ENCODE measurements at regions not wholly inside any gene's neighbourhood (a gene's known extent, or its start where the extent isn't known, plus 50 kb on each side); places are given as distances from the start of the nearest gene placed in this dataset.

DNA sequence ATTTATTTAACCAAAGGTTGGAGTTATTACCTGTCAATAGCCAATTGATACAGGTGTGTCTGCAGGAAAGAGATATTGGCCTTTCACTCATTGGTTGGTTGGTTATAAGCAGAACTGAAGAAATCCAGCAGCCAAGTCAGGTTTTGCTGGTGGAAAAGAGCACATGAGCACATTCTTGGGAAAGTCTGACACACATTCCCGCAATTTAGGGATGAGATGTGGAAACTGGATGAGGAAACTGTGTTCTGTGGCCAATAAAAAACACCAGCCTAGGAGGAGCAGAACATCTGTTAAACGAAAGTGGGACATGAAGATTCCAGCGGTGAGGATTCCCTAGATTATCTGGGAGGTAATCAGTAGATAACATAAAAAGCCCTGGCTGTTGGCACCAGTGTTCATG, 567.4 kb upstream of the CPEB2 start:
- Histone ChIP-seq H3K4me1 (ENCODE audit: control insufficient read depth, extremely low read depth, insufficient read depth, low read length) (no peaks in the 10 kb centered on the region), H3K9me1 (ENCODE audit: control insufficient read depth, extremely low read depth, insufficient read depth, low read length) (no peaks in the 10 kb centered on the region), H3K79me2 (ENCODE audit: control insufficient read depth, insufficient read depth, low read length) (no peaks in the 10 kb centered on the region), H4K20me1 (ENCODE audit: control insufficient read depth, extremely low read depth, insufficient read depth, low read length) (no peaks in the 10 kb centered on the region), H3K36me3 (ENCODE audit: control insufficient read depth in 2 of 2, extremely low read depth in 1 of 2, insufficient read depth in 2 of 2, low read length in 2 of 2) (no peaks in the 10 kb centered on the region), H3K27me3 (ENCODE audit: control insufficient read depth, extremely low read depth, insufficient read depth, low read length) (no peaks in the 10 kb centered on the region), H3K4me3 (ENCODE audit: control insufficient read depth in 2 of 3, extremely low read depth in 1 of 3, insufficient read depth in 2 of 3, low read depth in 1 of 3, low read length in 3 of 3) (no peak overlapping the region), H3K27ac (ENCODE audit: control insufficient read depth, insufficient read depth, low read length) (no peak overlapping the region), H2AFZ (ENCODE audit: control insufficient read depth, low read length) (no peak overlapping the region), H3K9me3 (ENCODE audit: control insufficient read depth, low read depth, low read length) (no peaks in the 10 kb centered on the region), H3K4me2 (ENCODE audit: control insufficient read depth, extremely low read depth, insufficient read depth, low read depth, low read length) (no peak overlapping the region), H3K9ac (ENCODE audit: control insufficient read depth, extremely low read depth, insufficient read depth, low read length) (no peak overlapping the region)
- dilution Hi-C loops (cut with MboI; ENCODE audit: extremely low pct_ligation_motif_present, low sequenced_read_pairs) = no loop called here
- DNase-seq (ENCODE audit: low read depth, low spot score) (no peak), FAIRE-seq (no peak)
- TF ChIP-seq EZH2 (IDR thresholded peaks at IDR 0.05; ENCODE audit: low read length) = no peak
- TF ChIP-seq CTCF (optimal IDR thresholded peaks at IDR 0.05 in 1 of 3, IDR thresholded peaks at IDR 0.05 in 1 of 3, conservative IDR thresholded peaks at IDR 0.05 in 1 of 3; ENCODE audit: extremely low read depth in 1 of 3, insufficient read depth in 2 of 3, low read length in 3 of 3) = no peak

GRCh38 chr4:14441561-14441960, 560.7 kb upstream of the CPEB2 start:
- Histone ChIP-seq H3K27me3 (ENCODE audit: control insufficient read depth, extremely low read depth, insufficient read depth, low read length) (no peaks in the 10 kb centered on the region), H3K9me1 (ENCODE audit: control insufficient read depth, extremely low read depth, insufficient read depth, low read length) (no peaks in the 10 kb centered on the region), H3K4me2 (ENCODE audit: control insufficient read depth, extremely low read depth, insufficient read depth, low read depth, low read length) (no peak overlapping the region), H3K36me3 (ENCODE audit: control insufficient read depth in 2 of 2, extremely low read depth in 1 of 2, insufficient read depth in 2 of 2, low read length in 2 of 2) (no peaks in the 10 kb centered on the region), H3K4me3 (ENCODE audit: control insufficient read depth in 2 of 3, extremely low read depth in 1 of 3, insufficient read depth in 2 of 3, low read depth in 1 of 3, low read length in 3 of 3) (no peak overlapping the region), H4K20me1 (ENCODE audit: control insufficient read depth, extremely low read depth, insufficient read depth, low read length) (no peaks in the 10 kb centered on the region), H2AFZ (ENCODE audit: control insufficient read depth, low read length) (no peak overlapping the region), H3K4me1 (ENCODE audit: control insufficient read depth, extremely low read depth, insufficient read depth, low read length) (peaks cover 15% of the 10 kb centered on the region), H3K79me2 (ENCODE audit: control insufficient read depth, insufficient read depth, low read length) (no peaks in the 10 kb centered on the region), H3K9ac (ENCODE audit: control insufficient read depth, extremely low read depth, insufficient read depth, low read length) (no peak overlapping the region), H3K9me3 (ENCODE audit: control insufficient read depth, low read depth, low read length) (no peaks in the 10 kb centered on the region), H3K27ac (ENCODE audit: control insufficient read depth, insufficient read depth, low read length) (no peak overlapping the region)
- dilution Hi-C loops (cut with MboI; ENCODE audit: extremely low pct_ligation_motif_present, low sequenced_read_pairs) = no loop called here
- TF ChIP-seq EZH2 (IDR thresholded peaks at IDR 0.05; ENCODE audit: low read length) (no peak), CTCF (optimal IDR thresholded peaks at IDR 0.05 in 1 of 3, IDR thresholded peaks at IDR 0.05 in 1 of 3, conservative IDR thresholded peaks at IDR 0.05 in 1 of 3; ENCODE audit: extremely low read depth in 1 of 3, insufficient read depth in 2 of 3, low read length in 3 of 3) (no peak)
- FAIRE-seq (no peak), DNase-seq (ENCODE audit: low read depth, low spot score) (no peak)
